Panc1 (cell line): ENCODE measurements at regions not wholly inside any gene's neighbourhood (a gene's known extent, or its start where the extent isn't known, plus 50 kb on each side); places are given as distances from the start of the nearest gene placed in this dataset.

Experiments
- POLR2AphosphoS5 ChIP-seq: IDR thresholded peaks from 2 replicates; pipeline ENCODE4 v1.6.1; 2012; ENCODE audit warnings: mild to moderate bottlenecking, low read depth, low read length, moderate library complexity
- SIN3A ChIP-seq: IDR thresholded peaks from 2 replicates; pipeline ENCODE4 v1.6.1; 2012; ENCODE audit warnings: low read depth, mild to moderate bottlenecking, low read length, moderate library complexity, borderline replicate concordance; ENCODE audit not compliant: insufficient read depth
- TF ChIP-seq, protein P1 (sequence below): fragments of 450-650 bp; IDR thresholded peaks from 2 replicates; pipeline ENCODE4 v1.5.1; 2017; ENCODE audit warnings: mild to moderate bottlenecking
- TF ChIP-seq, protein P2 (sequence below), 2 experiments: IDR thresholded peaks; 2 replicates each; pipeline ENCODE4 v1.6.1; 2011 to 2012; ENCODE audit warnings: low read depth in 2 of 2, control low read depth in 1 of 2, low read length in 1 of 2, mild to moderate bottlenecking in 1 of 2, moderate library complexity in 1 of 2; ENCODE audit not compliant: insufficient read depth in 1 of 2

DNA sequence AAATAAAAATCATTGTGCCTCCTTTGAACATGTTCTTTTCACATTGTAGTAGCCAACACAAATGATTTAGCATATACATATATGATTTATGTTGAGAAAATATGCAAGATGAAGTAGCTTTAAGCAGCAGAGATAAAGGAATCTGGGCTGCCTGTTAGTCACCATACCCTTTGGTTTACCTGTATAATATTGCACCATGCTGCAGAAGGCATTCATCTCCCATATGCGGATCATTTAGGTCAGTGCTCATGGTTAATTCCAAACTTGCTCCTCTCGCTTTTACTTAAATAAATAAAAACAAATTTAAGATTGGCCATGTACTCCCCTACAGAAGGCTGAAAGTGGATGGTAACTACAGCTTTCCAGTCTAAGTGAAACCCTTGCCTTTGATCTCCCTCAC lies 86.7 kb upstream of the TBL1XR1 start:
- TF ChIP-seq, protein P1, sequence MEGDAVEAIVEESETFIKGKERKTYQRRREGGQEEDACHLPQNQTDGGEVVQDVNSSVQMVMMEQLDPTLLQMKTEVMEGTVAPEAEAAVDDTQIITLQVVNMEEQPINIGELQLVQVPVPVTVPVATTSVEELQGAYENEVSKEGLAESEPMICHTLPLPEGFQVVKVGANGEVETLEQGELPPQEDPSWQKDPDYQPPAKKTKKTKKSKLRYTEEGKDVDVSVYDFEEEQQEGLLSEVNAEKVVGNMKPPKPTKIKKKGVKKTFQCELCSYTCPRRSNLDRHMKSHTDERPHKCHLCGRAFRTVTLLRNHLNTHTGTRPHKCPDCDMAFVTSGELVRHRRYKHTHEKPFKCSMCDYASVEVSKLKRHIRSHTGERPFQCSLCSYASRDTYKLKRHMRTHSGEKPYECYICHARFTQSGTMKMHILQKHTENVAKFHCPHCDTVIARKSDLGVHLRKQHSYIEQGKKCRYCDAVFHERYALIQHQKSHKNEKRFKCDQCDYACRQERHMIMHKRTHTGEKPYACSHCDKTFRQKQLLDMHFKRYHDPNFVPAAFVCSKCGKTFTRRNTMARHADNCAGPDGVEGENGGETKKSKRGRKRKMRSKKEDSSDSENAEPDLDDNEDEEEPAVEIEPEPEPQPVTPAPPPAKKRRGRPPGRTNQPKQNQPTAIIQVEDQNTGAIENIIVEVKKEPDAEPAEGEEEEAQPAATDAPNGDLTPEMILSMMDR = no peak
- TF ChIP-seq POLR2AphosphoS5 = no peak
- TF ChIP-seq, protein P2, sequence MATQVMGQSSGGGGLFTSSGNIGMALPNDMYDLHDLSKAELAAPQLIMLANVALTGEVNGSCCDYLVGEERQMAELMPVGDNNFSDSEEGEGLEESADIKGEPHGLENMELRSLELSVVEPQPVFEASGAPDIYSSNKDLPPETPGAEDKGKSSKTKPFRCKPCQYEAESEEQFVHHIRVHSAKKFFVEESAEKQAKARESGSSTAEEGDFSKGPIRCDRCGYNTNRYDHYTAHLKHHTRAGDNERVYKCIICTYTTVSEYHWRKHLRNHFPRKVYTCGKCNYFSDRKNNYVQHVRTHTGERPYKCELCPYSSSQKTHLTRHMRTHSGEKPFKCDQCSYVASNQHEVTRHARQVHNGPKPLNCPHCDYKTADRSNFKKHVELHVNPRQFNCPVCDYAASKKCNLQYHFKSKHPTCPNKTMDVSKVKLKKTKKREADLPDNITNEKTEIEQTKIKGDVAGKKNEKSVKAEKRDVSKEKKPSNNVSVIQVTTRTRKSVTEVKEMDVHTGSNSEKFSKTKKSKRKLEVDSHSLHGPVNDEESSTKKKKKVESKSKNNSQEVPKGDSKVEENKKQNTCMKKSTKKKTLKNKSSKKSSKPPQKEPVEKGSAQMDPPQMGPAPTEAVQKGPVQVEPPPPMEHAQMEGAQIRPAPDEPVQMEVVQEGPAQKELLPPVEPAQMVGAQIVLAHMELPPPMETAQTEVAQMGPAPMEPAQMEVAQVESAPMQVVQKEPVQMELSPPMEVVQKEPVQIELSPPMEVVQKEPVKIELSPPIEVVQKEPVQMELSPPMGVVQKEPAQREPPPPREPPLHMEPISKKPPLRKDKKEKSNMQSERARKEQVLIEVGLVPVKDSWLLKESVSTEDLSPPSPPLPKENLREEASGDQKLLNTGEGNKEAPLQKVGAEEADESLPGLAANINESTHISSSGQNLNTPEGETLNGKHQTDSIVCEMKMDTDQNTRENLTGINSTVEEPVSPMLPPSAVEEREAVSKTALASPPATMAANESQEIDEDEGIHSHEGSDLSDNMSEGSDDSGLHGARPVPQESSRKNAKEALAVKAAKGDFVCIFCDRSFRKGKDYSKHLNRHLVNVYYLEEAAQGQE (IDR thresholded peaks at IDR 0.05; ENCODE audit: insufficient read depth in 1 of 2, low read depth in 2 of 2, low read length in 1 of 2) = no peak
- TF ChIP-seq SIN3A = no peak
